Brain microvascular endothelial cell (primary cell): ENCODE measurements at regions not wholly inside any gene's neighbourhood (a gene's known extent, or its start where the extent isn't known, plus 50 kb on each side); places are given as distances from the start of the nearest gene placed in this dataset.

ENCODE experiments used
- DNase-seq: peaks from one replicate; pipeline ENCODE4 v3.0.0-alpha.2; 2020
- H3K27ac ChIP-seq: fragments of 250-450 bp; sonication (Bioruptor Pico); 2 replicates; pipeline ENCODE4 v1.5.1; 2020; ENCODE audit warnings: mild to moderate bottlenecking, moderate library complexity
- H3K27me3 ChIP-seq: fragments of 250-450 bp; sonication (Bioruptor Pico); replicated peaks from 2 replicates; pipeline ENCODE4 v1.5.1; 2020; ENCODE audit warnings: mild to moderate bottlenecking
- H3K36me3 ChIP-seq: fragments of 250-450 bp; sonication (Bioruptor Pico); replicated peaks from 2 replicates; pipeline ENCODE4 v1.5.1; 2020; ENCODE audit warnings: mild to moderate bottlenecking
- H3K4me3 ChIP-seq: 2 replicates; pipeline ENCODE4 v1.5.1; 2011; ENCODE audit warnings: low read depth, mild to moderate bottlenecking, control low read depth, low read length, moderate library complexity
- CTCF ChIP-seq: IDR thresholded peaks from 2 replicates; pipeline ENCODE4 v1.5.1; 2011; ENCODE audit warnings: low read depth, mild to moderate bottlenecking, moderate library complexity, low read length, control low read depth, inconsistent platforms; ENCODE audit errors: missing control alignments
- in situ Hi-C: cut with HindIII; loops from 2 replicates; pipeline ENCODE4 v1.10.0; 2017; ENCODE audit warnings: low sequenced_read_pairs, low pct_ligation_motif_present

DNA sequence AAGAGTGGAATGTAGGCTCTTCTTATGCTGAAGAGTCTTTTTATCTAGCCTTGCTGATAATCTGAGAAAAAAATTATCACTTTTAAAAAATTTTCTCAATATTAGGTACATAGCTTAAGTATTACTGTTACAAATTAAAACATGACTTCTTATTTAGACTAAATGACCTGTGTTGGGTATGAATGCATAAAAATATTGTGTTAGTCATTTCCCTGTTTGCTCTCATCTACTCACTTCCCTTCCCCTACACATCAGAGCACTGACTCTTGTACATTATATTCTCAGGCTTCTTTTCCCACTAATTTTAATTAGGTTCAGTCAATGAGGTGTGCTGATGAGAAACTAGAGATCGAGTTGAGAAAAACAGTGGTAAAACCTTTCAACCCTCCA lies 881.0 kb downstream of the PCDH18 start:
- TF ChIP-seq CTCF: no peak
- Histone ChIP-seq H3K27ac (peak overlapping the region; percentile 52), H3K4me3 (no peak overlapping the region), H3K36me3 (no peaks in the 10 kb centered on the region), H3K27me3 (no peaks in the 10 kb centered on the region)
- in situ Hi-C loops: no loop called here
- DNase-seq: no peak

DNA sequence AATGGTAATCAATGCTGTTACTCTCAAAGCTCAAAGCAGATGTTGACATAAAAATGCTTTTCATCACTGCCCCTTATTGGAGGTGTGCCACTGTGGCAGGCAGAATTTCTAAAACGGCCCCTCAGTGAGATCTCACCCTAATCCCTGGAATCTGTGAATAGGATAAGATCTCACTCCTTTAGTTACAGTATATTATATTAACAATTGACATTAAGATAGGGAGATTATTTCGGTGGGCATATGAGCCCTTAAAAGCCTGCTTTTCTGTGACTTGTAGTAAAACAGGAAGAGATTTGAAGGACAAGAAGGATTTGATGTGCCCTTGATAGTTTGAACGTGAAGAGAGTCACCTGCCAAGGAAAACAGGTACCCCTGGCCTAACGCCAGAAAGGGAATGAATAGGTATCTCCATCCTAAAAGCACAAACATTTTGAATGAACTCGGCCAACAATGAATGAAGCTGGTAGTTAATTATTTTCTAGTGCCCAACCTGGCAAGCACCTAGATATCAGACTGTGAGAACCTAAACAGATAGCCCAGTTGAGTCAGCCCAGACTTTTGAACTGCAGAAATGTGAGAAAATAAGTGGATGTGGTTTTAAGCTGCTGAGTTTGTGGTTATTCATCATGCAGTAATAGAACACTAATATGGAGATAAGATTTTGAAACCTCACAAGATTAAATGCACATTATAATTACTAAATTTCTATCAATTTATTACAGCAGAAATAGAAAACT lies 881.6 kb downstream of the PCDH18 start:
- no peak for TF ChIP-seq CTCF
- in situ Hi-C loops: no loop called here
- Histone ChIP-seq H3K27me3 (no peaks in the 10 kb centered on the region), H3K4me3 (no peak overlapping the region), H3K27ac (peak overlapping the region; percentile 52), H3K36me3 (no peaks in the 10 kb centered on the region)
- peak; percentile 83 for DNase-seq

- H3K36me3 ChIP-seq: no peaks in the 10 kb centered on the region
- H3K27ac ChIP-seq: no peak overlapping the region
- no peak for TF ChIP-seq CTCF
- no peak for DNase-seq
- H3K4me3 ChIP-seq: no peak overlapping the region
- no peaks in the 10 kb centered on the region for H3K27me3 ChIP-seq
- in situ Hi-C loops: no loop called here
Observed at GRCh38 chr4:136644279-136644678, 888.0 kb downstream of the PCDH18 start.

GRCh38 chr4:136643416-136643815 lies 888.9 kb downstream of the PCDH18 start:
- no peak for DNase-seq
- no peak for TF ChIP-seq CTCF
- H3K36me3 ChIP-seq: no peaks in the 10 kb centered on the region
- H3K4me3 ChIP-seq: no peak overlapping the region
- in situ Hi-C loops: no loop called here
- no peaks in the 10 kb centered on the region for H3K27me3 ChIP-seq
- no peak overlapping the region for H3K27ac ChIP-seq

DNA sequence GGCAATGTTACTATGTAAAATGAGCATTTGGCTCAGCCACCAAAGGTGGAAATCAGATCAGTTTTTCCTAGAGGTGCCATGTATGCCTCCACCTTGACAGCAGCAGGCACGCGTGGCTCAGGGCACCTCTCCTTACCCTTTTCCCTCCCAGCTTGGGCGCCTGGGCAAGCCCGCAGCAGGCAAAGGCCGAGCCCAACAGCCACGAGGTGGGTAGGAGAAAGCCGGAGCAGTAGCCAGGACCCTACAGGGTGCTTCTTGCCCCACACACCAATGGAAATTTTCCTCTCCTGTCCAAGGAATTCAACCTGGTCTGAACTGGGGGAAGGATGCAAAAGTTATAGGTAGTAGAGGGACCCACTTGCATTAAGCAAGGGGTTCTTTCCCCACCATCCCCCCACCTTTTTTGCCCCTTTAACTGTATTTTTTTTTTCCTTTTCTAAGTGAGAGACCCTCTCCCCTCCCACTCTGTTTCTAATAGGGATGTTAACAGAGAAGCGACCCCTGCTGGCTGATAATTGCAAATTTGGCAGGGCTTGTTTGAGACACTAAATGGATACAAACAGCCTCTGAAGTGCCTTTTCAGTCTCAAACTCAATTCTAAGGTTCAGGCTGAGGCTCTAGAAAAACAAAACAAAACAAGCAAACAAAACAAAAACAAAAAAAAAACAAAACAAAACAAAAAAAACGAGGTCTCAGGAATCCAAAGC lies 895.1 kb downstream of the PCDH18 start:
- TF ChIP-seq CTCF: peak; percentile 64
- H3K27ac ChIP-seq: no peak overlapping the region
- no peaks in the 10 kb centered on the region for H3K27me3 ChIP-seq
- in situ Hi-C loops: no loop called here
- H3K36me3 ChIP-seq: no peaks in the 10 kb centered on the region
- DNase-seq: peak; percentile 18
- H3K4me3 ChIP-seq: no peak overlapping the region
